ENCODE measurements at regions not wholly inside any gene's neighbourhood (a gene's known extent, or its start where the extent isn't known, plus 50 kb on each side); places are given as distances from the start of the nearest gene placed in this dataset.
A peak's percentile ranks its signal among the peaks of the same experiment; 100 is the strongest.

- Histone ChIP-seq H3K27ac (ENCODE audit: low read depth, low read length) (no peak overlapping the region), H3K9me3 (ENCODE audit: control insufficient read depth in 1 of 2, low read length in 2 of 2) (peaks cover 6 to 9% of the 10 kb centered on the region in 2 donors), H3K4me3 (ENCODE audit: low read depth in 1 of 2, low read length in 2 of 2) (peak overlapping the region; percentile 48 to 57), H3K27me3 (ENCODE audit: control insufficient read depth in 1 of 2, insufficient read depth in 2 of 2, low read length in 2 of 2) (no peaks in the 10 kb centered on the region), H3K4me1 (ENCODE audit: control insufficient read depth in 1 of 2, insufficient read depth in 2 of 2, low read length in 2 of 2) (no peaks in the 10 kb centered on the region), H3K36me3 (ENCODE audit: control insufficient read depth in 1 of 2, insufficient read depth in 2 of 2, low read length in 2 of 2) (no peaks in the 10 kb centered on the region), H3K9ac (ENCODE audit: low read depth in 1 of 2, low read length in 2 of 2) (peak overlapping the region; percentile 25 to 59)
Measured at GRCh38 chr11:123261345-123262106, 66.5 kb upstream of the CLMP start.

GRCh38 chr11:123260511-123261211 lies 65.6 kb upstream of the CLMP start:
- Histone ChIP-seq H3K9ac (ENCODE audit: low read depth in 1 of 2, low read length in 2 of 2) (peak overlapping the region in 1 of 2 donors; percentile 25), H3K27me3 (ENCODE audit: control insufficient read depth in 1 of 2, insufficient read depth in 2 of 2, low read length in 2 of 2) (no peaks in the 10 kb centered on the region), H3K9me3 (ENCODE audit: control insufficient read depth in 1 of 2, low read length in 2 of 2) (peaks cover 6 to 9% of the 10 kb centered on the region in 2 donors), H3K4me1 (ENCODE audit: control insufficient read depth in 1 of 2, insufficient read depth in 2 of 2, low read length in 2 of 2) (no peaks in the 10 kb centered on the region), H3K36me3 (ENCODE audit: control insufficient read depth in 1 of 2, insufficient read depth in 2 of 2, low read length in 2 of 2) (no peaks in the 10 kb centered on the region), H3K27ac (ENCODE audit: low read depth, low read length) (no peak overlapping the region), H3K4me3 (ENCODE audit: low read depth in 1 of 2, low read length in 2 of 2) (no peak overlapping the region)

GRCh38 chr11:123258877-123259276 lies 63.8 kb upstream of the CLMP start:
- Histone ChIP-seq H3K27me3 (ENCODE audit: control insufficient read depth in 1 of 2, insufficient read depth in 2 of 2, low read length in 2 of 2) (no peaks in the 10 kb centered on the region), H3K4me3 (ENCODE audit: low read depth in 1 of 2, low read length in 2 of 2) (no peak overlapping the region), H3K9ac (ENCODE audit: low read depth in 1 of 2, low read length in 2 of 2) (no peak overlapping the region), H3K27ac (ENCODE audit: low read depth, low read length) (no peak overlapping the region), H3K4me1 (ENCODE audit: control insufficient read depth in 1 of 2, insufficient read depth in 2 of 2, low read length in 2 of 2) (no peaks in the 10 kb centered on the region), H3K9me3 (ENCODE audit: control insufficient read depth in 1 of 2, low read length in 2 of 2) (peaks cover 6 to 9% of the 10 kb centered on the region in 2 donors), H3K36me3 (ENCODE audit: control insufficient read depth in 1 of 2, insufficient read depth in 2 of 2, low read length in 2 of 2) (no peaks in the 10 kb centered on the region)

GRCh38 chr11:123257370-123257769 lies 62.3 kb upstream of the CLMP start:
- Histone ChIP-seq H3K4me3 (ENCODE audit: low read depth in 1 of 2, low read length in 2 of 2) (no peak overlapping the region), H3K4me1 (ENCODE audit: control insufficient read depth in 1 of 2, insufficient read depth in 2 of 2, low read length in 2 of 2) (no peaks in the 10 kb centered on the region), H3K36me3 (ENCODE audit: control insufficient read depth in 1 of 2, insufficient read depth in 2 of 2, low read length in 2 of 2) (no peaks in the 10 kb centered on the region), H3K9ac (ENCODE audit: low read depth in 1 of 2, low read length in 2 of 2) (no peak overlapping the region), H3K27ac (ENCODE audit: low read depth, low read length) (no peak overlapping the region), H3K27me3 (ENCODE audit: control insufficient read depth in 1 of 2, insufficient read depth in 2 of 2, low read length in 2 of 2) (no peaks in the 10 kb centered on the region), H3K9me3 (ENCODE audit: control insufficient read depth in 1 of 2, low read length in 2 of 2) (peaks cover 6 to 9% of the 10 kb centered on the region in 2 donors)

DNA sequence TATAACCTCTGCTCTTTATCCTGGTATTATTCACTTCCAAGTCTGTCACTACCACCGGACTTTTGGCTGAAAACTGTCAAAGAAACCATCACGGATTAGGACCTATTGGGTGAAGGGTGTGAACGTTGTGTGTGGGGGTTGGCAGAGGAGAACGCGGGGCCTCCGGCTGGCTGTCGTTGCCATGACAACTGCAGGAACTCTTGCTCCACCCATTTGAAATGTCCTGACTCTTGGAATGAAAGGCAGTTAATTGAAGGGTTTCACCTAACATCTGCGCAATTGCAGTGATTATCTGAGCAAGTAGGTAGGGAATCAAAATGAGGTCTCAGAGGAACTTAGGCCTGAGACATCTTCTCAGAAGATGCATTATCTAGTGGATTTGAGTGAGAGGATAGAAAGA lies 60.9 kb upstream of the CLMP start:
- H3K4me1 ChIP-seq (ENCODE audit: control insufficient read depth in 1 of 2, insufficient read depth in 2 of 2, low read length in 2 of 2): no peaks in the 10 kb centered on the region
- H3K36me3 ChIP-seq (ENCODE audit: control insufficient read depth in 1 of 2, insufficient read depth in 2 of 2, low read length in 2 of 2): no peaks in the 10 kb centered on the region
- no peak overlapping the region for H3K27ac ChIP-seq (ENCODE audit: low read depth, low read length)

GRCh38 chr11:123254357-123254756 lies 59.3 kb upstream of the CLMP start:
- Histone ChIP-seq H3K36me3 (ENCODE audit: control insufficient read depth in 1 of 2, insufficient read depth in 2 of 2, low read length in 2 of 2) (no peaks in the 10 kb centered on the region), H3K27ac (ENCODE audit: low read depth, low read length) (no peak overlapping the region), H3K9ac (ENCODE audit: low read depth in 1 of 2, low read length in 2 of 2) (no peak overlapping the region), H3K4me3 (ENCODE audit: low read depth in 1 of 2, low read length in 2 of 2) (no peak overlapping the region), H3K9me3 (ENCODE audit: control insufficient read depth in 1 of 2, low read length in 2 of 2) (peaks cover 6 to 9% of the 10 kb centered on the region in 2 donors), H3K4me1 (ENCODE audit: control insufficient read depth in 1 of 2, insufficient read depth in 2 of 2, low read length in 2 of 2) (no peaks in the 10 kb centered on the region), H3K27me3 (ENCODE audit: control insufficient read depth in 1 of 2, insufficient read depth in 2 of 2, low read length in 2 of 2) (no peaks in the 10 kb centered on the region)

More for the DNA sequence above, 60.9 kb upstream of the CLMP start:
- Histone ChIP-seq H3K9me3 (ENCODE audit: control insufficient read depth in 1 of 2, low read length in 2 of 2) (peaks cover 6 to 9% of the 10 kb centered on the region in 2 donors), H3K9ac (ENCODE audit: low read depth in 1 of 2, low read length in 2 of 2) (no peak overlapping the region), H3K4me3 (ENCODE audit: low read depth in 1 of 2, low read length in 2 of 2) (no peak overlapping the region), H3K27me3 (ENCODE audit: control insufficient read depth in 1 of 2, insufficient read depth in 2 of 2, low read length in 2 of 2) (no peaks in the 10 kb centered on the region)

GRCh38 chr11:123253911-123254310 lies 58.9 kb upstream of the CLMP start:
- Histone ChIP-seq H3K9ac (ENCODE audit: low read depth in 1 of 2, low read length in 2 of 2) (no peak overlapping the region), H3K27me3 (ENCODE audit: control insufficient read depth in 1 of 2, insufficient read depth in 2 of 2, low read length in 2 of 2) (no peaks in the 10 kb centered on the region), H3K4me3 (ENCODE audit: low read depth in 1 of 2, low read length in 2 of 2) (no peak overlapping the region), H3K9me3 (ENCODE audit: control insufficient read depth in 1 of 2, low read length in 2 of 2) (peaks cover 6 to 9% of the 10 kb centered on the region in 2 donors), H3K36me3 (ENCODE audit: control insufficient read depth in 1 of 2, insufficient read depth in 2 of 2, low read length in 2 of 2) (no peaks in the 10 kb centered on the region), H3K4me1 (ENCODE audit: control insufficient read depth in 1 of 2, insufficient read depth in 2 of 2, low read length in 2 of 2) (no peaks in the 10 kb centered on the region), H3K27ac (ENCODE audit: low read depth, low read length) (no peak overlapping the region)

DNA sequence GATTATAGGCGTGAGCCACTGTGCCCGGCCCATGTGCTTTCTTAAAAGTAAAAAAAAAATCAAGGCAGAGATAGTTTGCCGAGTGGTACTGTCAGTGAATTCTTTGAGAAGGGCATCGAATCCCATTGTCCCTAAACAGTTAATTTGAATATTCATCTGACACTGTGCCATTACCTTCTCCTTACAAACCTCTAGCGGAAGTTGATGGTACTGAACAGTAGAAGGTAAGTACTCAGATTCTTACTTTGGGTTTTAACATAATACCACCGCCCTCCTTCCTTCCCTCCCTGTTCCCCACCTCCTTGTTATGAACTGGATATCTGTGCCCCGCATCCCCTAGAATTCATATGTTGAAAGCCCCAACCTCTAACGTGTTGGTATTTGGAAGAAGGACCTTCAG lies 58.2 kb upstream of the CLMP start:
- Histone ChIP-seq H3K36me3 (ENCODE audit: control insufficient read depth in 1 of 2, insufficient read depth in 2 of 2, low read length in 2 of 2) (no peaks in the 10 kb centered on the region), H3K27me3 (ENCODE audit: control insufficient read depth in 1 of 2, insufficient read depth in 2 of 2, low read length in 2 of 2) (no peaks in the 10 kb centered on the region), H3K9ac (ENCODE audit: low read depth in 1 of 2, low read length in 2 of 2) (no peak overlapping the region), H3K27ac (ENCODE audit: low read depth, low read length) (no peak overlapping the region), H3K4me1 (ENCODE audit: control insufficient read depth in 1 of 2, insufficient read depth in 2 of 2, low read length in 2 of 2) (no peaks in the 10 kb centered on the region), H3K4me3 (ENCODE audit: low read depth in 1 of 2, low read length in 2 of 2) (no peak overlapping the region), H3K9me3 (ENCODE audit: control insufficient read depth in 1 of 2, low read length in 2 of 2) (peaks cover under 1 to 5% of the 10 kb centered on the region in 2 donors)

GRCh38 chr11:123251657-123252344 lies 56.8 kb upstream of the CLMP start:
- H3K27ac ChIP-seq (ENCODE audit: low read depth, low read length): no peak overlapping the region

More at GRCh38 chr11:123251657-123252344, 56.8 kb upstream of the CLMP start:
- Histone ChIP-seq H3K9ac (ENCODE audit: low read depth in 1 of 2, low read length in 2 of 2) (no peak overlapping the region), H3K4me1 (ENCODE audit: control insufficient read depth in 1 of 2, insufficient read depth in 2 of 2, low read length in 2 of 2) (peaks cover 0 to 4% of the 10 kb centered on the region in 2 donors), H3K36me3 (ENCODE audit: control insufficient read depth in 1 of 2, insufficient read depth in 2 of 2, low read length in 2 of 2) (no peaks in the 10 kb centered on the region), H3K9me3 (ENCODE audit: control insufficient read depth in 1 of 2, low read length in 2 of 2) (no peaks in the 10 kb centered on the region), H3K4me3 (ENCODE audit: low read depth in 1 of 2, low read length in 2 of 2) (no peak overlapping the region), H3K27me3 (ENCODE audit: control insufficient read depth in 1 of 2, insufficient read depth in 2 of 2, low read length in 2 of 2) (no peaks in the 10 kb centered on the region)

Measured in duodenal mucosa (tissue), 2 donors.